Urothelium cell line (cell line): ENCODE measurements at regions not wholly inside any gene's neighbourhood (a gene's known extent, or its start where the extent isn't known, plus 50 kb on each side); places are given as distances from the start of the nearest gene placed in this dataset.

Experiments
- DNase-seq: peaks from one replicate; pipeline ENCODE4 v3.0.0; 2011; ENCODE audit warnings: low spot score, mixed read lengths
- FAIRE-seq: peaks from 2 replicates; lab custom pipeline; 2011; peaks lifted over from hg19 to GRCh38; lab: Jason Lieb, UNC

DNA sequence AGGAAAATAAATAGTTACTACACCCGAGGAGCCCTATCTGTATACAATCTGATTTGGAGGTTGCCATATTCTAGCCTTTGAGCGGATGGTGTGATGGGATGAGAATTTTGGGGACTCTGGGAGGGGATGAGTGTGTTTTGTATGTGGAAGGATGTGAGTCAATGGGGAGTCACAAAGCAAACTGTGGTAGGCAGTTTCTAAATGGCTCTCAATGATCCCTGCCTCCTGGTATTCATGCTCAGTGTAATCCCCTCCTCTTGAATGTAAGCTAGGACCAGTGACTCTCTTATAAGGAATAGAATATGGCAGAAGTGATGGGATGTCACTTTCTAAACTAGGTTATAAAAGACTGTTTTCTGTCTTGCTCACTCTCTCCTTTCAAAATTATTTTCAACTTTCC is 205.7 kb upstream of the RIOK2 start:
- DNase-seq (no peak), FAIRE-seq (no peak)

DNA sequence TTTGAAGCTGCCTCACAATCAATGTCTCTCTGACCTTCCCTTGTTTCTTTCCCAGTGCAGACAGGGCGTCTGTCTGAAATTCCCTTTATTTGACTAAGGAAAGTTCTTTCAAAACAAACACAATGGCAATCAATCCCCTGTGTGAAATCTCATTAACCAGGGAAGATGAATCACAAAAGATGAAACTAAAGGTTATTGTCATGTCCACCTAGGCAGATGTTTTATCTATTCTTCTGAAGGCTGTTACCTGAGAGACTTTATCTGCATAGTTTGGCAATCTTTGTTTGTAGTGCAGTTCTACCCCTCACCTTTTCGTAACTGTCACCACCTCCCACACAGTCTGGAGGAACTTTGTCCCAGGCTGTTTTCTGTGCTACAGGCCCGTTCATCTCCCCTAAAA is 217.5 kb upstream of the RIOK2 start:
- FAIRE-seq (no peak), DNase-seq (no peak)

DNA sequence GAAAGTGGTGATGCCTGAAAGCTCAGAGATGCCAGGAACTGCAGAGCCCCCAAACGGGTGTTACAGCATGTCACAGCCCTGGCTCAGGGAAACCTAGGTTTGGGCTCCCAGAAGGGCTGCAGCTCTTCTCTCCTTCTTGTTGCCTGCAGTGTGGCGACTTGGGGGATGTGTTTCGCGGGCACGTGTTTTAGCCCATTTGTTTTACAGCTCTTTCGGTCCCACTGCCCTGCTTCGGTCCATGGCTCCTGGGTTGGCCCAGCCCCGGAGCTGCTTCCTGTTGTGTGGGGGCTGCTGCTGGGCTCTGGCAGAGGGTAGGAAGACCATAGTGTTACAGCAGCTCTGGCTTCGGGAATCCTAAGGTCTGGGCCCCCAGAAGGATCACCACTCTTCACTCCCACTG is 222.9 kb upstream of the RIOK2 start:
- FAIRE-seq (no peak), DNase-seq (no peak)

DNA sequence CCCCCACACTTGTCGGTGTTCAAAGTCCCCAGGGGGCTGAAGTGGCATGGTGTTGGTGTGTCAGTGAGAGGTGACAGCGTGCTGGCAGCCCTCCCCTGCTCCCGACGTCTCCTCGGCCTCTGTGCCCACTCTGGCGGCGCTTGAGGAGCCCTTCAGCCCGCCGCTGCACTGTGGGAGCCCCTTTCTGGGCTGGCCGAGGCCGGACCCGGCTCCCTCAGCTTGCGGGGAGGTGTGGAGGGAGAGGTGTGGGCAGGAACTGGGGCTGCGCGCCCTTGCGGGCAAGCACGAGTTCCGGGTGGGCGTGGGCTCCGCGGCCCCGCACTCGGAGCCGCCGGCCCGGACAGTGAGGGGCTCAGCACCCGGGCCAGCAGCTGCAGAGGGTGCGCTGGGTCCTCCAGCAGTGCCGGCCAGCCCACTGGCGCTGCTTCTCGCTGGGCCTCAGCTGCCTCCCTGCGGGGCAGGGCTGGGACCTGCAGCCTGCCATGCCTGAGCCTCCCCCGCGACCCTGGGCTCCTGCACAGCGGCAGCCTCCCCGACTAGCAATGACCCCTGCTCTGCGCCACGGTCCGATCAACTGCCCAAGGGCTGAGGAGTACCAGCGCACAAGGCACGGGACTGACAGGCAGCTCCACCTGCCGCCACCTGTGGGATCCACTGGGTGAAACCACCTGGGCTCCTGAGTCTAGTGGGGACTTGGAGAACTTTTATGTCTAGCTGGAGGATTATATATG is 224.1 kb upstream of the RIOK2 start:
- FAIRE-seq (no peak), DNase-seq (no peak)

DNA sequence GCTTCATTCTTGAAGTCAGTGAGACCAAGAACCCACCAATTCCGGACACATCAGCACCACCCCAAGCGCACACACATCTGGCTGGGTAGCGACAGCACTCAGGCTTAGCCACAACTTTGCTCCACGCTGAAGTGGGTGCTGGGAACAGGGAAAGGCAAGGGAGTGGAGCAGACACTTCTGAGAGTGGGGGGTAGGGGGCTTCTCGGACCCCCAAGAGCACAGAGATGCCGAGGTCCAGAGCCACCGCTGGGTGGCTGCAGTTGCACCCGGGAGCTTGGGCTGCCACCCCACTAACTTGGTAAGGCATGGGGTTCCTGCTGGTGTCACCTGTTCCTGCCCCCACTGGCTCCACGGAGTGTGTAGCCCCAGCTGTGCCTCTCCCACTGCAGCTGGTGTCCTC is 225.3 kb upstream of the RIOK2 start:
- FAIRE-seq (no peak), DNase-seq (no peak)

DNA sequence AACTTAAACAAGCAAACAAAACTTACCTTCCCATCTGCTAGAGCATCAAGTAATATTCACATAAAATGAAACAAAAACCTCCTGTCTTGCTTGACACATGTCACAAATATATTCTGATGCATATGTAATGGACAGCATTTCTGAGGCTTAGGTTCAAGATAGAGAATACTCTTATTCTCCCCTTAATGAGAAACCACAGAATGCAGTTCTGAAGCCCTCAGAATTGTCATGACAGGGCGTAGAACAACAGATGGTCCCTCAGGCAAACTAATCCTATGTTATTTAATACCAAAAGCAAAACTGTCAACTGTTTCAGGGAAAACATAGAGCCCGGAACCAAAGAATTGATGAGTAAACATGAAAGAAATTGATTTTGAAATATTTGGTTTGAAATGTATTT is 229.9 kb upstream of the RIOK2 start:
- FAIRE-seq (no peak), DNase-seq (no peak)

DNA sequence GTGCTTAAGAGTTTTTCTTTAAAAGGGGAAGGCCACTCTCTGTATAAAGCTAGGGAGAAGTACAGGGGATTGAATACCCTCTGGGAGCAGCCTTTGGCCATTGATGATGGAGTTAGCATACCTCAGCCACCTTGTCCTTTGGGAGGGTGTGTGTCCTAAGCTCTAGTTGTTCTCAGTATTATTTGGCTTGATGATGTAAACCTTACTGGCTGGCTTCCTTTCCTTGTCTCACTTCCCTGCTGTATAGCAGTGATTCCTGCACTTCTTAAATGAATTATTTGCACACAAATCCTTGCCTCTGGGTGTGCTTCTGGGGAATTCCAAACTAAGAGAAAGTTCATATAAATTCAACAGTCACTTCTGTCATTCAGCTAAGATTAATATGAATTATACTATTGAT is 234.9 kb upstream of the RIOK2 start:
- DNase-seq (no peak), FAIRE-seq (no peak)

DNA sequence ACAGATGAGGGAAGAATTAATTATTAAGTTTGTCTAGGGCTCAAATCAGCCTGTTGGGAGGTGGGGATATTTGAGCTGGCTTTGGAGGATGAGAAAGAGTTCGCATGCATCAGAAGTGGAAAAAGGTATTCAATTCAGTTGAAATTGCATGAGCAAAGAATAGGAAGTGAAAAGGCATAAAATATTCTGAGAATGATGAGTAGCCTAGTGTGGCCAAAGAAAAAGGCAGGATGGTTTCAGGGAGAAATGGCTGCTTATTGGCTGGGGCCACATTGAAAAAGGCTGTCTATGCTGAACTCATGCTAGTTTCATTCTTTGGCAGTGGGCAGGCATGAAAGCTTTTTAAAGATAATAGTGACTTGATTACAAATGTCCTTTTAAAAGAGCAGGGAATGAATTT is 235.4 kb upstream of the RIOK2 start:
- FAIRE-seq: no peak

DNA sequence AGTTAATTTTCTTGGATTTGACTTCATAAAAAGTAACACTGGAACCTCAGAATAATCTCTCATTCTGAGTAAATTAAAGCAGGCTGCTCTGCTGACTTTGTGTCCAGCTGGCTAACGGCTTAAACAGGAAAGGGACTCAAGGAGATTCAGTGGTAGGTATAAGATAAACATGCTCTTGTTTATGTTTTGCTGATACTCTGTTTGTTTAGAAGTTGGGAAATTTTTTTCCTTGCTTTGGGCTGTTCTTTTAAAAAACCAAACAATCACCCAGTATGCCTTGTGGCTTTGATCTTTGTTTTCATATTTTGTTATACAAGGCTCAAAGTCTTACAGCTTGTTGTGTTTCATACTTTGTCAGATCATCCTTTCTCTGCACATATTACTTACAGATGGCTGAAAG is 237.6 kb upstream of the RIOK2 start:
- FAIRE-seq: no peak
- no peak for DNase-seq

More for the DNA sequence above, 235.4 kb upstream of the RIOK2 start:
- DNase-seq: no peak

DNA sequence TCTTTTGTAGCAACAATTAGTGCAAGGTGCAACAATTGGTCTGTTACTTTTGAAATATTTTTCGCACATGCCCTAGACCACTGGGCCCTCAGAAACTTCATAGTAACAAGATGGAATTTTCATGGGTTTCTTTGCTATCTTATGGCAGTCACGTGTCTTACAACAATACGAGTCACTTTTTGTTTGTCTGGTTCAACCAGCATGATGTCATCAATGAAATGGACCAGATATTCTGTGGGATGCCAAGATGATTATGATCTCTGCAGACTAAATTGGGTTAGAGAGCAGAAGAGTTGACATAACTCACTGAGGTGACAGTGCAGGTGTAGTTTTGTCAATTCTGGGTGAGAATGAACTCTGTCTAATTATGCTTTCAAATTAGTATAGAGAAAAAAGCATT is 239.6 kb upstream of the RIOK2 start:
- no peak for DNase-seq
- FAIRE-seq: no peak

DNA sequence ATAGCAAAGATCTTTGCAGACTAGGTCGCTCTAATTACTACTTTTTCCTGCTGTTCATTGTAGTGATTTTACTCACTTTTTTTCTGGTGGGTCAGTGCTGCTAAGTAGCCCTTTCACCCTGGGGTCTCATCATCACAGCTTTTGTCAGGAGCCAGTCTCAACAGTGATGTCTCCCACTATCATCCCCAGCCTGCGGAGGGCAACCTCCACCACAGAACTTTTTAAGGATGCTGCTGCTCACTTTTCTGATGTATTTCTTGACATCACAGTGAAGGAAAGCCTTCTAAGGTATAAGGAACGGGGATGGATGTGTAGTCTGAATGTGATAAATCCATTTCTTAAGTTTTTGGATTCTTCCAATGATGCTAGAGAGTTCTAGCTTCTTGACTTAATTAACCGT is 242.5 kb upstream of the RIOK2 start:
- FAIRE-seq (no peak), DNase-seq (peak; percentile 6)

DNA sequence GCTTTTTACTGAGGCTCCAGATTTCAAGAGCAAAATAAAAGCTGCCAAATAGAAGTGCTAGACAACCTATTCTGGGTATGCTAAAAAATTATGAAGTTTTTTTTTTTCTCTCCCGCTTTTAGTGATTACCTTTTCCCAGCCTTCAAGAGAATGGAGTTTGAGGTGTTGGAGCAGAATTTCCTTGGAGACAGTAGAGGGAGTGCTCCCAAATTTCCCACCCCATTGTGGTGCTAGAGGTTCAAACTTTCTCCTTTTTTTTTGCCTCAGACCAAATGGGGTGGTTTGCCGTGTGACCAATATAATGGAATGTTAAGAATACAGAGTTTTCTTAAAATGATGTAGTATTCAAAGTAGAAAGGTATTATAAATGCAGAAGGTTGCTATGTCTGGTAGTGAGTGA is 244.2 kb upstream of the RIOK2 start:
- no peak for FAIRE-seq
- DNase-seq: no peak

DNA sequence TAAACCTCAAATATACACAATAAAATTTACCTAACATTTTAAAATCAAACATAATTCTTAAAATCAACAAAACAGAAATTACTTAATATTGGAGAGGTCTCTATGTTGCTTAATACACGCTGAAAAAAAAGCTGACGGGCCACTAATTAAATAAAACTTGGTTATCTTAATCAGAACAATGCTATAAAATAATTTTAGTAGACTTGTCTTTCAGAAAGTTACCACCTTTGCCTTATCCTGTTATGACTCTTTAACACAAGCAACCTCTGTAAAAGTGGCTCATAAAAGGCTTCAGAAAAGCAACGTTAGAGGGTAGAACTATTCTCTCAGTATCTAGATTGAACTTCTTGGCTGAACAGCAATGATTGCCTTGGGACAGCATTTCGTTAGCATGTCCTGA is 251.0 kb upstream of the RIOK2 start:
- no peak for DNase-seq

DNA sequence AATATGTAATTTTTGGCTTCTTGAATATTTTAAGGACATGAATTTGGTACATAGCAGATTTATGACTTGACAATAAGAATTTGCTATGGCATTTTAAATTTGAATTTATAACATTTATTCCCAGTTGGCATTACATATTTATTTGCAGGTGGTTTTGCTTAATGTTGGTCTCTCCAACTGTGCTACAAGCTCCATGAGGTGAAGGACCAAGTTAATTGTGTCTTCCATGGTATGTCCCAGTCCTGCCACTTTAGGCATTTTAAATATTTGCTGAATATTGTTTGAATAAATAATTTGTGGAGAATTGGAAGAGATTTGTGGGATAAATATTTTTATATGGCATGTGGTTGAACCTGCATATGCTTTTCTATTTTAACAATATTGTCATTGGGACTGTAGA is 253.4 kb upstream of the RIOK2 start:
- no peak for DNase-seq
- FAIRE-seq: no peak

More for the DNA sequence above, 251.0 kb upstream of the RIOK2 start:
- no peak for FAIRE-seq

DNA sequence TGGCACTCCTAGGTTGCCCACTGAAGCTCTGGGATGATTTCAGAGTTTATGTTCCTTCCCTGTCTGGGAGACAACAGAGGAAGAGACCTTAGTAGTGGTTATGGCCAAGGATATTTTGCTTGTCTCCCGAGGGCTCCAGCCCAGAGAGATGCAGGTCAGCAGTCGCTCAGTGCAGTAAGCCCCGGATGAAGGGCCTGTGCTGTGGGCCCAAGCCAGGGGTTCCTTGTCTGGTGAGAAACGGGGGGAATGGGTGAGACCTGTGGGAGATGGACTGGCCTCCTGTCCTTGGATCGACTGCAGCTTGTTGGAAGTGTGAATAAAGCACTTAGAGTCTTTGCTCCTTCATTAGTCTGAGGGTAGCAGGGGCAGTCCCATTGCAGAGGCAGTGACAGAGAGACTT is 260.7 kb upstream of the RIOK2 start:
- FAIRE-seq (no peak), DNase-seq (no peak)

DNA sequence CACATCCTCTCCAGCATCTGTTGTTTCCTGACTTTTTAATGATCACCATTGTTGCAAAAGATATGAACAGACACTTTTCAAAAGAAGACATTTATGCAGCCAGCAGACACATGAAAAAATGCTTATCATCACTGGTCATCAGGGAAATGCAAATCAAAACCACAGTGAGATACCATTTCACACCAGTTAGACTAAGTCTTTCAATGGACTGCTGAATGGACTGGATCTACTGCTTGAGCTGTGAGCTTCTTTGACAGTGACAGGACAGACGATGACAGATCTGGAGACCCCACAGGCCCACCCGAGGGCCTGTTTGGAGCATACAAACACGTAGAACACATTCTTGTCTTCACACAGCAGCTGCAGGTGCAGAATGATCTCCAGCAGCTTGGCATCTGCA is 266.1 kb upstream of the RIOK2 start:
- DNase-seq (no peak), FAIRE-seq (no peak)

DNA sequence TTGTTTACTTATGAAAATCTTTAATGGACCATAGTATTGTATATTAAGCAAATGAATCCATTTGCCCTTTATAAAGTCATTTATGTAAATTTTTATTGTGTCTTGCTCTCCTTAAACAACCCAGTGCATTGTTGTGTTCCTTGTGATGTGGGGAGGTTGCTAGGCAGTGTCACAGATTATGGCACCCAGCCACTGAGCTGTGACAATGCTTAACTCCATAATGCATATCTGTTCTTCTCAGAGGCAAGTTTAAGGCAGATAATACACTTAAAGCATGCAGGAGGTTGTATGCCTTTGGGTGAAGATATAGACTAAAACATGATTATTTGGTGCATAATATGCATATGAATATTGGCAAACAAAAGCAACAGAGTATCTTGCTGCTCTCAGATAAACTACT is 269.6 kb upstream of the RIOK2 start:
- no peak for DNase-seq
- no peak for FAIRE-seq

DNA sequence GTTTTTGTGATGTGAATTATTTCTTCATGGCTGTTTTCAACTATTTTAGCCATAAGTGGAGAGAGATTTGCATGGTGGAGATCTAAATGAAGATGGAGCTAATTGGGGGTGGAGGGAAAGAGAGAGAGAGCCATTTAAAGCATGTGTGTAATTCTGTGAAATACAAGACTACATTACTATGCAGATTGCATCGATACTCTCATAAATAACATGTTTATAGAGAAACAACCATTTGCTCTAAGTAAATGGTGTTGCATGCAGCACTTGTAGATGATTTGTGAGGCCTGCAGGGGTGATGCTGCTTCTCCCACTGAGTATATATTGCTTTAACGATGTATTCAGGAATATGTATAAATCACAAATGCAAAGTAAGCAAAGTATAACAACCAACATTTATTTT is 270.2 kb upstream of the RIOK2 start:
- FAIRE-seq: no peak
- no peak for DNase-seq

DNA sequence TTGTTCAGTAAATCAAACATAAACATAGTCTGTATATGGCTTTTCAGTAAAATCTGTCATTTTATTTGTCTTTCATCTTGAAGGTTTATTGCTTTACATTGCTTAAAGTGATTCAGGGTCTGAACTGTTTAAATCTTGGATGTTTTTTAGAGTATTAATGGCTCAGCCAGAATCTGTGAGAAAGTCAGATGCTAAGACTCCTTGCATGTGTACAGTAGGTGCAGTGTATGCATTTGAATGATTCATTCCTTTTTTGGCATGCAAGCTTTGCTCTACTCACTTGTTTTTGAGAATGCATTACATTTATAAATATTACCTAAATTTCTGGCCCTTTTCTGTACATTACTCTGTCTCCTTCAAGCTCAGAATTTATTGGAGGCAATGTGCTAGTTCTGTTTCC is 271.0 kb upstream of the RIOK2 start:
- FAIRE-seq: no peak

DNA sequence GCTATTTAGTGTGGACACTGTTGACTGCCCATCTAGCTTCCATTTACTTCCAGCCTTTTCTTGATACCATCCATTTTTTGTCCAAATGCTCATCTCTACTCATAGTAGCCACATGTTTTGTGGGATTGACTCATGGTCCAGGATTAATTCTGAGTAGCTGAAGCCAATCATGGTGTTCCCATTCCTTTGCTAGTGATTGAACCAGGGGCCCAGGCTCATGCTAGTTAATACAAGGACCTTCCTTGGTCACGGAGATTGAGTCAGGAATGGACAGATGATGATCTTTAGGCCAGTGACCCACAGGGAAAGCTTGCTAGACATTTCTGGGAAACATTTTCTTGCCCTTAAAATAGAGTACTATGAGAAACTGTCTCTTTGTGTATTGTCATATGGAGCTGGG is 272.9 kb upstream of the RIOK2 start:
- DNase-seq (no peak), FAIRE-seq (no peak)

More for the DNA sequence above, 271.0 kb upstream of the RIOK2 start:
- DNase-seq: no peak

DNA sequence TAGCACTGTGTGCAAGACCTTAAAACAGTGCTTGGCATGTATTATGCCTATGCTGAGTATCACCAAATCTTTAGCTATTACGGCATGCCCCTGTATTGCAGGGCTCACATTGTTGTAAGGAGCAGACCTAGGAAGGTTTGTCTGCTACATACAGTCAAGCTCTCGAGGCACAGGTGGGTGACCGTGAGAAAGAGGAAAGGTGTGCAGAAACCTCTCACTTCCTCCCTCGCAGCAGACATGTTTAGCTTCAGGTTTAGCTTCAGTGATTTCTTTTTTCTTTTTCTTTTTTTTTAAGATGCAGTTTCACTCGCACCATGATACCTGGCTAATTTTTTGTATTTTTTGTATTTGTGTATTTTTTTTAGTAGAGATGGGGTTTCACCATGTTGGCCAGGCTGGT is 275.8 kb upstream of the RIOK2 start:
- no peak for FAIRE-seq
- DNase-seq: no peak

DNA sequence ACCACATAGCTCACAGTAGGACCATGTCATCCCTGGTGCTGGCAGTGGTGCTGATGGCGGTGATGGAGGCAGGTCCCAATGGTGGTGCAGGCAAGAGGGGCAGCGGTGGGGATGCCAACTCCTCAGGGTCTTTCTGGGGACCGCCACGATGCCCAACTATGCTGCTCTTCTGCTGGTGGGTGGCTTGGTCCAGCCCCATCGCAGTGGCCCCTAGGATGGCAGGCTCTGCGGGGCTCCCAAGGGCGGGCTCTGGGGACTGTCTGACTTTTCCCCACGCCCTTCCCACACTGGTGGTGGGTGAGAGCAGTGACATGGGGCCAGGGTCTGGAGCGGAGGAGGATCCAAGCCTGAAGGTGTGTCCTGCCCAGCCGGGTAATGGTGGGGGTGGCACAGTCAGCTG is 288.9 kb upstream of the RIOK2 start:
- FAIRE-seq: peak; percentile 61
- no peak for DNase-seq

DNA sequence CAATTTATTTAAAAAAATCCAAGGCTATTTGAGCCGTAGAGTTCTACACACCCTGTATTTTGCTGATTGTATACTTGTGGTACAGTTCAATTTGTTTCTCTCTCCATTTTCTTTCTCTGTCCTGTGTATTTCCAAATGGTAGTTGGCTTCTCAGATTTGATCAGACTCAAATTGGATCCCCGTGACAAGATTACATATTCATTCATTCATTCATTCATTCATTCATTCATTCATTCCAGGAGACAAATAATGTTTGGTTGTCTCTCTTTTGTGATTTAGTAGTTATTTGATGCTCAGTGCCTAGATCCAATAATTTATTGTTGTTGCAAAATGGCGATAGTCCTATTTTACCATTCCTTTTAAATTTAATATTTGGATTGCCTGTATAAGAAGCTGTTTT is 292.8 kb upstream of the RIOK2 start:
- no peak for FAIRE-seq
- DNase-seq: no peak
